ENCODE measurements at regions not wholly inside any gene's neighbourhood (a gene's known extent, or its start where the extent isn't known, plus 50 kb on each side); places are given as distances from the start of the nearest gene placed in this dataset.

GRCh38 chr13:107678075-107678689 is 537.2 kb downstream of the LIG4 start:
- H3K27ac ChIP-seq (ENCODE audit: low read length): no peak overlapping the region
- TF ChIP-seq CTCF (IDR thresholded peaks at IDR 0.05): no peak
- H3K27me3 ChIP-seq (ENCODE audit: control insufficient read depth, insufficient read depth, low read length): no peaks in the 10 kb centered on the region
- H3K36me3 ChIP-seq (ENCODE audit: control insufficient read depth, insufficient read depth, low read length): no peaks in the 10 kb centered on the region
- ATAC-seq: no peak
- Mint-ChIP-seq H3K27me3 (ENCODE audit: low read depth in 2 of 2) (no peaks in the 10 kb centered on the region), H3K4me3 (no peak overlapping the region), H3K9me3 (peaks cover 0 to 13% of the 10 kb centered on the region in 2 donors), H3K27ac (no peak overlapping the region), H3K36me3 (no peaks in the 10 kb centered on the region), H3K4me1 (no peaks in the 10 kb centered on the region)
- WGBS (ENCODE audit: insufficient coverage): 83% methylated on average over 7 of the region's 11 CpGs
- no peak for DNase-seq
- no peaks in the 10 kb centered on the region for H3K4me1 ChIP-seq (ENCODE audit: control insufficient read depth, insufficient read depth, low read length)
- no peaks in the 10 kb centered on the region for H3K9me3 ChIP-seq (ENCODE audit: control insufficient read depth, insufficient read depth, low read length)
- intact Hi-C loops (cut with micrococcal nuclease): no loop called here
- no peak overlapping the region for H3K4me3 ChIP-seq (ENCODE audit: low read length)

- Mint-ChIP-seq H3K4me1 (no peaks in the 10 kb centered on the region), H3K27ac (no peak overlapping the region), H3K36me3 (no peaks in the 10 kb centered on the region), H3K4me3 (no peak overlapping the region), H3K9me3 (peaks cover 2 to 7% of the 10 kb centered on the region in 2 donors), H3K27me3 (ENCODE audit: low read depth in 2 of 2) (no peaks in the 10 kb centered on the region)
- Histone ChIP-seq H3K27me3 (ENCODE audit: control insufficient read depth, insufficient read depth, low read length) (no peaks in the 10 kb centered on the region), H3K4me3 (ENCODE audit: low read length) (no peak overlapping the region), H3K36me3 (ENCODE audit: control insufficient read depth, insufficient read depth, low read length) (no peaks in the 10 kb centered on the region), H3K9me3 (ENCODE audit: control insufficient read depth, insufficient read depth, low read length) (no peaks in the 10 kb centered on the region), H3K27ac (ENCODE audit: low read length) (no peak overlapping the region), H3K4me1 (ENCODE audit: control insufficient read depth, insufficient read depth, low read length) (no peaks in the 10 kb centered on the region)
- ATAC-seq (no peak), DNase-seq (no peak)
- WGBS (ENCODE audit: insufficient coverage): 95% methylated on average over 2 of the region's 2 CpGs
- no peak for TF ChIP-seq CTCF (IDR thresholded peaks at IDR 0.05)
- intact Hi-C loops (cut with micrococcal nuclease): no loop called here
Observed at GRCh38 chr13:107675847-107676550, 539.3 kb downstream of the LIG4 start.

GRCh38 chr13:107669391-107669993 is 545.8 kb downstream of the LIG4 start:
- Histone ChIP-seq H3K4me1 (ENCODE audit: control insufficient read depth, insufficient read depth, low read length) (no peaks in the 10 kb centered on the region), H3K36me3 (ENCODE audit: control insufficient read depth, insufficient read depth, low read length) (no peaks in the 10 kb centered on the region), H3K27ac (ENCODE audit: low read length) (no peak overlapping the region), H3K4me3 (ENCODE audit: low read length) (no peak overlapping the region), H3K9me3 (ENCODE audit: control insufficient read depth, insufficient read depth, low read length) (no peaks in the 10 kb centered on the region), H3K27me3 (ENCODE audit: control insufficient read depth, insufficient read depth, low read length) (no peaks in the 10 kb centered on the region)
- intact Hi-C loops (cut with micrococcal nuclease): no loop called here
- H3K27ac Mint-ChIP-seq: no peak overlapping the region
- WGBS (ENCODE audit: insufficient coverage): 84% methylated on average over 7 of the region's 8 CpGs
- no peaks in the 10 kb centered on the region for H3K4me1 Mint-ChIP-seq
- peaks cover 3 to 6% of the 10 kb centered on the region in 2 donors for H3K9me3 Mint-ChIP-seq
- H3K36me3 Mint-ChIP-seq: no peaks in the 10 kb centered on the region
- TF ChIP-seq CTCF (IDR thresholded peaks at IDR 0.05): no peak
- no peaks in the 10 kb centered on the region for H3K27me3 Mint-ChIP-seq (ENCODE audit: low read depth in 2 of 2)
- H3K4me3 Mint-ChIP-seq: no peak overlapping the region
- DNase-seq: no peak
- no peak for ATAC-seq

Data from natural killer cell (primary cell).